GM21528 (cell line): ENCODE measurements at regions not wholly inside any gene's neighbourhood (a gene's known extent, or its start where the extent isn't known, plus 50 kb on each side); places are given as distances from the start of the nearest gene placed in this dataset.

Experiments
- ATAC-seq: cut with Tn5 transposase; IDR thresholded peaks from one replicate; pipeline ENCODE4 v1.9.1; 2021; ENCODE audit warnings: mild to moderate bottlenecking, moderate library complexity; ENCODE audit not compliant: unreplicated experiment, low FRiP score

GRCh38 chr10:83153714-83154113 lies 985.6 kb upstream of the GHITM start:
- ATAC-seq = no peak

- ATAC-seq = no peak
Observed at GRCh38 chr10:83164156-83164555, 975.2 kb upstream of the GHITM start.

- ATAC-seq = no peak
Observed at GRCh38 chr10:83165265-83165664, 974.0 kb upstream of the GHITM start.

GRCh38 chr10:83166344-83166743 lies 973.0 kb upstream of the GHITM start:
- no peak for ATAC-seq

GRCh38 chr10:83167081-83167480 lies 972.2 kb upstream of the GHITM start:
- no peak for ATAC-seq

GRCh38 chr10:83176901-83177300 lies 962.4 kb upstream of the GHITM start:
- ATAC-seq = no peak

- no peak for ATAC-seq
Observed at GRCh38 chr10:83178526-83178925, 960.8 kb upstream of the GHITM start.

- ATAC-seq = no peak
Observed at GRCh38 chr10:83179371-83179770, 959.9 kb upstream of the GHITM start.

GRCh38 chr10:83182076-83182475 lies 957.2 kb upstream of the GHITM start:
- ATAC-seq = no peak

- no peak for ATAC-seq
Observed at GRCh38 chr10:83184641-83185040, 954.7 kb upstream of the GHITM start.

- no peak for ATAC-seq
Observed at GRCh38 chr10:83190614-83191013, 948.7 kb upstream of the GHITM start.

- ATAC-seq = no peak
Observed at GRCh38 chr10:83193026-83193425, 946.3 kb upstream of the GHITM start.

GRCh38 chr10:83195021-83195420 lies 944.3 kb upstream of the GHITM start:
- no peak for ATAC-seq

- no peak for ATAC-seq
Observed at GRCh38 chr10:83199374-83199773, 939.9 kb upstream of the GHITM start.

- ATAC-seq = no peak
Observed at GRCh38 chr10:83205861-83206260, 933.4 kb upstream of the GHITM start.

GRCh38 chr10:83212632-83213334 lies 926.5 kb upstream of the GHITM start:
- no peak for ATAC-seq

- no peak for ATAC-seq
Observed at GRCh38 chr10:83214136-83214535, 925.2 kb upstream of the GHITM start.

GRCh38 chr10:83218205-83218604 lies 921.1 kb upstream of the GHITM start:
- ATAC-seq = no peak

- ATAC-seq = no peak
Observed at GRCh38 chr10:83222300-83222699, 917.0 kb upstream of the GHITM start.

GRCh38 chr10:83222832-83223742 lies 916.2 kb upstream of the GHITM start:
- no peak for ATAC-seq

- ATAC-seq = no peak
Observed at GRCh38 chr10:83225781-83226180, 913.5 kb upstream of the GHITM start.

GRCh38 chr10:83229991-83230390 lies 909.3 kb upstream of the GHITM start:
- ATAC-seq = no peak
